ENCODE measurements at regions not wholly inside any gene's neighbourhood (a gene's known extent, or its start where the extent isn't known, plus 50 kb on each side); places are given as distances from the start of the nearest gene placed in this dataset.
A peak's percentile ranks its signal among the peaks of the same experiment; 100 is the strongest.

DNA sequence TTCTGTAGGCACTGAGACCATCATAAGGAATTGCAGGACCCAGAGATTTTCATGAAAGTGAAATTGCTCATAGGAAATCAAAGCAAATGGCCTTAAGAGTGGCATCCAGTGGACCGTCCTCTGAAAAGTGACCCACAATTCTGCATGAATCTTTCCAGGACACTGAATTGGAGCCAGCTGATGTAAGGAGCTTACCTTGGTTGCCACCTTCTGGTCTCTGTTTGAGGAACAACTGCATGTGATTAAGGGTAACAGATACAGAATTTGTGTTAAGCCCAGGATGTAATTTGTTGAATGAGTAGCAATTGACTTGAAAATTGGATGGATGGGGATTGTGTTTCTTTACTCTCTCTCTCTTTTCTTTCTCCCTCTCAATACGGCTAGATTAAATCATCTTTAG is 49.9 kb upstream of the GAS1 start:
- Histone ChIP-seq H3K4me1 (peaks cover 5% of the 10 kb centered on the region; the same call in 1 of the 2 replicates), H3K36me3 (no peaks in the 10 kb centered on the region), H3K9me3 (replicated peaks) (no peaks in the 10 kb centered on the region), H3K4me3 (no peak overlapping the region), H3K27me3 (no peaks in the 10 kb centered on the region), H3K27ac (no peak overlapping the region)
- no peak for DNase-seq

DNA sequence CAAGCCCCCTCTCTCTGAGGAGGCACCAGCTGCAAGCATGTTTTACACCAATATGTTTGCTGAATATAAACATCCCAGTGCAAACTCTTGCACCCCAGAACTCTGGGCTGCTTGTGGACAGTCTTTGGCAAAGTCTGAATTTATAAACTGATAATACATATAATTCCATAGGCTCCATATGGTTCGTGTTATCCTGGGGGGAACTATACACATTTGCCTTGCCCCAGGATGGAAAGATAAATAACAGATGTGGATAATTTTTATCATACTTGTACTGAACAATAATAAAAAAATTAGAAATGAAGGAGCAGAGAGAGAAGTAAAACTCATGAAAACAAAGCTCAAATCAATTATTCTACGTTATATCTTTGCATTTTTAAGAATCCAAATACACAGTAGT is 50.6 kb upstream of the GAS1 start:
- H3K27ac ChIP-seq = no peak overlapping the region
- no peak overlapping the region for H3K4me3 ChIP-seq
- H3K9me3 ChIP-seq (replicated peaks) = no peaks in the 10 kb centered on the region
- DNase-seq = no peak
- no peaks in the 10 kb centered on the region for H3K27me3 ChIP-seq
- H3K4me1 ChIP-seq = peaks cover 5% of the 10 kb centered on the region; the same call in 1 of the 2 replicates
- no peaks in the 10 kb centered on the region for H3K36me3 ChIP-seq

DNA sequence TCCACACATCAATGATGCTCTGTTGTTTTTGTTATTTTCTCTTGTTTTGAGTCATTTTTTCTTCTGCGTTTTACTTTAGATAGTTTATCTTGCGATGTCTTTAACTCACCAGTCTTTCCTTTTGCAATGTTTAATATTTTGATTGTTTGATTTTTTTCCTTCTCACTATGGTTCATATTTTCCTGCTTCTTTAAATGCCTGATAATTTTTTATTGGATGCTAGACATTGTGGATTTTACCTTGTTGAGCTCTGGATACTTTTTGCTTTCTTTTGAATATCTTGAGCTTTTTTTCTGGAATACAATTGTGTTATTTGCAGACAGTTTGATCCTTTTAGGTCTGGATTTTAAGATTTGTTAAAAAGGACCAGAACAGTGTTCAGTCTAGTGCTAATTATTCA is 55.2 kb upstream of the GAS1 start:
- Histone ChIP-seq H3K4me3 (no peak overlapping the region), H3K4me1 (peaks cover under 1% of the 10 kb centered on the region; the same call in 1 of the 2 replicates), H3K9me3 (replicated peaks) (no peaks in the 10 kb centered on the region), H3K27me3 (no peaks in the 10 kb centered on the region), H3K36me3 (no peaks in the 10 kb centered on the region), H3K27ac (no peak overlapping the region)
- DNase-seq = no peak

DNA sequence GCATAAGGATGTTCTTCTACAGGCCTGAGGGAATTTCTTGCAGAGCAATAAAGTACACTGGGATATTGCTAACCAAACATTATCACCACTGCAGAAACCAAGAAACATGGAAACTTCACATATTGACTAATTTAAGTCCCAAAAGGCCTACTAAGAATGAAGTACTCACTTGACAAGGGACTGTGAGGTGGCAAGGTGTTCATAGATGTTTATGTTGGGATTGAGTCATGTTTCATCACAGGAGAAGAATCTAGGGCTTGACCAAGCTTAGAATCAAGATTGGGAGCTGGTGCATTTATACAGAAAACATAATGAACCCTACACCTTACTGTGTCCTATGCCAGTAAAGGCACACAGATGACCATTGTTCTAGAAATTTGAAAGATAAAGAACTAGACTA is 56.7 kb upstream of the GAS1 start:
- Histone ChIP-seq H3K27me3 (no peaks in the 10 kb centered on the region), H3K4me1 (peaks cover 7% of the 10 kb centered on the region; the same call in 1 of the 2 replicates), H3K27ac (no peak overlapping the region), H3K36me3 (no peaks in the 10 kb centered on the region), H3K9me3 (replicated peaks) (no peaks in the 10 kb centered on the region), H3K4me3 (no peak overlapping the region)
- no peak for DNase-seq

DNA sequence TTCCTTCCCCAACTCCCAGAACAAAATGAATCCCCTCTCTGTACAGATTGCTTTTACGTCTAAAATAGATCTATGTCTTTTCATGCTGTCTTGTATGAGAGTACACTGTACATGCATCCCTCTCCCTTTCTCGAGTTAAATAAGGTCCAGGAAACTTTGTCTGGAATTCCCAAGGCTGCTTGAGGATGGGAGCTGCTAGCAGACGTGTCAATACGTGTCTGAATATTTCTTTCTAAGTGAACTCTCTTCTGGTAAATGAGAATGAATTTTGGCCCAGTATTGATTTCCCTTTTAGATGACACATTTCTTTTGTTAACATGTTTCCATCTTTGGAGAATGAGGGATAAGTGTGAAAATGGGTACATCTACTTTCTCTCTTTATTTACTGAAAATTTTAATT is 59.6 kb upstream of the GAS1 start:
- Histone ChIP-seq H3K4me3 (no peak overlapping the region), H3K4me1 (peaks cover 7% of the 10 kb centered on the region; the same call in 1 of the 2 replicates), H3K36me3 (no peaks in the 10 kb centered on the region), H3K27me3 (no peaks in the 10 kb centered on the region), H3K27ac (no peak overlapping the region), H3K9me3 (replicated peaks) (no peaks in the 10 kb centered on the region)
- no peak for DNase-seq

DNA sequence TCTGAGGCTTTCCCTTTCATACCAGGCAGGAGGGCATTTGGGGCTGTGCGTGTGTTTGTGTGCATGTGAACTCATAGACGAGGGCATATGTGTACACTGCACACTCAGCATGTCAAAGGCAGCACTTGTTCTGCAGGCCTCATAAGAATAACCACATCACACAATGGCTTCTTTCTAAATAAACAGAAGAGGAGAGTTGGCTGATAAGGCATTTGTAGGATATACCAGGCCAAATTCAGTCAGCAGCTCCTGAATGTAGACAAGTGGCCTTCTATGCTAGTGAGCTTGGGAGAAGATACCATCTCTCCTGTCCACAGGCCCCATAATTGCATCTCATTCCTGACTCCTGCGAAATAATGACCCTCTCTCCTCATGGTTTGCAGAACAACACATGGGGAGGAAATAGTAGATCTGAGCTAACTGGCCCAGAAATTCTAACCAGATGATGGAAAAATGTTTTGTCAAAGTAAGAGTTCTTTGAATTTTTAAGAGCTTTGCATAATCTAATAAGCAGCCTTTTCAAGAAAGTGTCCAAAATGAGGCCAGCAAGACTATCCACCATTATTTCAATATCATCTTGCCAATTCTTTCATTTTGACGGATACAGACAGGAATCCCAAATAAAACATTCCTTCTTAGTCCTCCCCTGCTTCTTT is 60.5 kb upstream of the GAS1 start:
- peaks cover 7% of the 10 kb centered on the region; the same call in 1 of the 2 replicates for H3K4me1 ChIP-seq
- peak; percentile 28 to 57 for DNase-seq
- no peaks in the 10 kb centered on the region for H3K36me3 ChIP-seq
- H3K9me3 ChIP-seq (replicated peaks) = no peaks in the 10 kb centered on the region
- H3K4me3 ChIP-seq = no peak overlapping the region
- H3K27ac ChIP-seq = no peak overlapping the region
- no peaks in the 10 kb centered on the region for H3K27me3 ChIP-seq

DNA sequence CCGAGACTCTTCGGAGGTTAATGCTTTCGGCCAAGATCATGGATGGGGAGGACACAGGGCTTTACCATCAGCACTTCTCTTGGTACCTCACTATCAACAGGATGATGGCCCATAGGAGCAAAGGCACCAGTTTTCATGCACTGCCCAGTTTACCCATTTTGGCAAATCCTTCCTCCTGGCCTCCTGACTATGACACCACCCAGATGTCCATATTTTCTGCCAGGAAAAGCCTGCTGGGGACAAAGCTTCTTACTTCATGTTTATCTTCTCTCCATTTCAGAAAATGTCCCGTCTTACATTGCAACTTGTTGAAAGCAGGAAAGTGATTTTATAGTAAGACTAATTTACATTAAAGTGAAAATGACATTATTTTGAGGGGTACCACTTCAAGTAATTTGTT is 61.4 kb upstream of the GAS1 start:
- no peaks in the 10 kb centered on the region for H3K27me3 ChIP-seq

DNA sequence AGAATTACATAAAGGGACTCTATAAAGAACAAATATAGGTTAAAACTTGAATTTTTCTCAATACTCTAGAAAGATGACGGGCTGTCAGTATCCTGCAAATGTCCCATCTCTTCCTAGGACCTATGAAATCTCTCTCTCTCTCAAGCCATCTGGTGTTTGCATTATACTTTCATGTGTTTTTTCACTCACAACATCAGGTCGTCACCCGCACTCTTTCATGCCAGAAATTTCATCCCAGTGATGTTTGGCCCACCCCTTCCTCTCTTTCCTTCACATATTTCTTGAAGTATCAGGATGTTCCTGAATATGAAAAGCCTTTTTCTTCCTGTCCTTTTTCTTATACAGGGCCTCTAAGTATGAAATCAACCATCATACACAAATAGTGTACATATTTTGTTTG is 63.3 kb upstream of the GAS1 start:
- Histone ChIP-seq H3K36me3 (no peaks in the 10 kb centered on the region), H3K27ac (no peak overlapping the region), H3K27me3 (no peaks in the 10 kb centered on the region), H3K4me3 (no peak overlapping the region), H3K4me1 (peaks cover 7% of the 10 kb centered on the region; the same call in 1 of the 2 replicates), H3K9me3 (replicated peaks) (no peaks in the 10 kb centered on the region; the same call in 1 of the 2 replicates)
- no peak for DNase-seq

More for the DNA sequence above, 61.4 kb upstream of the GAS1 start:
- Histone ChIP-seq H3K9me3 (replicated peaks) (no peaks in the 10 kb centered on the region; the same call in 1 of the 2 replicates), H3K36me3 (no peaks in the 10 kb centered on the region), H3K4me1 (peaks cover 7% of the 10 kb centered on the region; the same call in 1 of the 2 replicates), H3K27ac (no peak overlapping the region), H3K4me3 (no peak overlapping the region)
- DNase-seq = no peak

DNA sequence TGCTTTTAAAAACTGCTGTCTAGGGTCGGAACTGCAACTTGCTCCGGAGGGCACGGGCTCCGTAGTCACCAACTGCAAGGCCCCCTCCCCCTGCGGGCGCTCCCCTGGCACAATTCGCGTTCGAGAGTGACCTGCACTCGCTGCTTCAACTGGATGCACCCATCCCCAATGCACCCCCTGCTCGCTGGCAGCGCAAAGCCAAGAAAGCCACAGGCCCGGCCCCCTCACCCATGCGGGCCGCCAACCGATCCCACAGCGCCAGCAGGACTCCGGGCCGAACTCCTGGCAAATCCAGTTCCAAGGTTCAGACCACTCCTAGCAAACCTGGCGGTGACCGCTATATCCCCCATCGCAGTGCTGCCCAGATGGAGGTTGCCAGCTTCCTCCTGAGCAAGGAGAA is 64.2 kb upstream of the GAS1 start:
- Histone ChIP-seq H3K27me3 (no peaks in the 10 kb centered on the region), H3K36me3 (no peaks in the 10 kb centered on the region), H3K4me1 (peaks cover 7% of the 10 kb centered on the region; the same call in 1 of the 2 replicates), H3K27ac (no peak overlapping the region), H3K9me3 (replicated peaks) (peaks cover 4% of the 10 kb centered on the region; the same call in 1 of the 2 replicates), H3K4me3 (no peak overlapping the region)
- DNase-seq = no peak

DNA sequence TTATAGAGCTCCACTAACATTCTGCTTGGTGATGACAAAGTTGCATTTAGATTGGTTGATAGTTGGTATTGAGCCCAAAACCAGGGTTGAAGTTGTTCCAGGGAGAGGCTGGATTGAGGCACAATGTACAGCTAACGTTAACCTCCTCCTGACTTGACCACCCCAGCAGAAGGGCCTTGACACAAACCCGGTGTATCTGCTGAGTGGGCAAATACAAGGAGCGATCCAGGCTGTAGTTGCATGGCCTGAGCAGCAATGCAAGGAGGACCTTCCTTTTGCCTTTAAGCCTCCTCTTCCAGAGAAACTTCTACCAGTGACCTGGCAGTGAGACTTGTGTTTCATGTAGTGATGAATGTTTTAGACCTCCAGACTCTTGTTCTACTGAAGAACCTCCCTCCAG is 66.2 kb upstream of the GAS1 start:
- Histone ChIP-seq H3K9me3 (replicated peaks) (peaks cover 8% of the 10 kb centered on the region; the same call in 1 of the 2 replicates), H3K4me1 (no peaks in the 10 kb centered on the region), H3K27me3 (no peaks in the 10 kb centered on the region), H3K27ac (no peak overlapping the region), H3K36me3 (no peaks in the 10 kb centered on the region), H3K4me3 (no peak overlapping the region)
- no peak for DNase-seq

DNA sequence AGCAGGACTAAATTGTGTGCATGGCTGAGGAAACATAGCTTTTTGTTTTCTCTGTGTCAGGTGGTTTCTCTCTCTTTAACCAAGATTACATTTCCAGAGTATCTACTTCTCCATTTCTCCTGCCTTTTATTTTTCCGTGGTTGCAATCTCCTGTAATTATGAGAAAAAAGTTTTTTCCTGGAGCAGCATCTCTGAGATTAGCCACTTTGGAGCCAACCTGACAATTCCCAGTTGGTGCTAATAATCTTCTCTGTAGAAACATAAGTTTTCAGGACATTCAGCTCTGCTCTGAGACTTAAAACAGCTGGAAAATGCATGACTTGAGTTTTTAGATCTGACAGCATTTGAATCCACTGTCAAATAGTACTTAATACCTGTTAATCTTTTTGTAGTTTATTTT is 67.1 kb upstream of the GAS1 start:
- no peak overlapping the region for H3K27ac ChIP-seq
- no peaks in the 10 kb centered on the region for H3K36me3 ChIP-seq
- DNase-seq = no peak
- no peaks in the 10 kb centered on the region for H3K27me3 ChIP-seq
- H3K4me1 ChIP-seq = no peaks in the 10 kb centered on the region
- H3K4me3 ChIP-seq = no peak overlapping the region
- H3K9me3 ChIP-seq (replicated peaks) = peaks cover 8% of the 10 kb centered on the region; the same call in 1 of the 2 replicates

DNA sequence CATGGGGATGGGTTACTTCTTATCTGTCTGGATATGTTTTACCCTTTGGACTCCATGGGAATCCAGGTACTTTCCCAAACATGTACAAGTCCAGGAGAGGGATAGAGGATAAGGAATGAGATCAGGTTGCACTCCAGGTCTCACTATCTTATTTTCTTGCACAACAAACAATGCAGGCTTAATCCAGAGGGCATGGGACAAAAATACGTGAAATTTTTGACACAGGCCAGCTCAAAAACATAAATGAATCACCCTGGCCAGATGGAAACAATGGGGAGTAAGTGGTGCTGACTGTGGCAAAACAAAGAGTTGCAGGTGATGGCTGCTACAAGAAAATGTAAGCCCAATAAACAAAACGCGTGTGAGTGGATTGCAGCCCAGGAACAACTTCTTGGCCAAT is 69.4 kb upstream of the GAS1 start:
- Histone ChIP-seq H3K9me3 (replicated peaks) (peaks cover 8% of the 10 kb centered on the region; the same call in 1 of the 2 replicates), H3K27ac (no peak overlapping the region), H3K36me3 (no peaks in the 10 kb centered on the region; the same call in 1 of the 2 replicates), H3K27me3 (no peaks in the 10 kb centered on the region), H3K4me3 (no peak overlapping the region), H3K4me1 (no peaks in the 10 kb centered on the region)
- DNase-seq = no peak

DNA sequence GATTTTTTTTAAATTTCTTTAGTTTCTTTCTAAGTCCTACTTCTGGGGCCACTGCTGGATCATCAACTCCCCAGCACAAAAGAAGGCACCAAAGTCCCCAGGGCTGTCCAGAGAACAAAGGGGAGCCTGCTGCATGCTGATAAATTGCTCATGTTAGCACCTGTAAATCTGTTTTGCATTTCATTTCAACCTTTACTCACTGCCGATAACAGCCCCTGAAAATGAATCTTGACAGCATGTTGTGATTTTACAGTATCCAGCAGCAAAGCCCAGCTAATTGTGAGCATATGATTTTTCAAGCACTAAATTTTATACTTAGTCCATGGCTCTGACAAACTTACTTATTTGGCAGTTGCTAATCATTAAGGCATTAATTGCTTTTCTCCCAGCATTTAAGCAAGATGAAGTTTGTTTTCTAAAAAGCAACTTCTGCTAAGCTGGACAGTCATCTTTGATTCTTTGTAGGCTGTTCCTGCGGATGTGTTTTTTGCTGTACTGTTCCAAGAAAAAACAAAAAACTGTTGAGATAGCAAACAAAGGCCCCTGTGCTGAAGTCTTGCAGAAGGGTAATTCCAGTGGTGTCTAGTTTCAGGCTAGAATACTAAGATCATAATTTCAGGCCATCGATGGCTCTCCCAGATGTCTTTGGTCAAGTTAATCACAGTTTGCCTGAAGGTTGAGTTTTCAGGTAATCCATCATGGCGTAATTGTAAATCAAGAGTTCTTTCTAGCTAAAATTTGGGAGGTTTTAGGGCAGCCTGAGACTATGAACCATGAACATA is 73.1 kb upstream of the GAS1 start:
- no peak for DNase-seq
- H3K27ac ChIP-seq = no peak overlapping the region
- no peaks in the 10 kb centered on the region; the same call in 1 of the 2 replicates for H3K36me3 ChIP-seq
- peaks cover 2% of the 10 kb centered on the region; the same call in 1 of the 2 replicates for H3K4me1 ChIP-seq
- H3K27me3 ChIP-seq = no peaks in the 10 kb centered on the region
- H3K4me3 ChIP-seq = no peak overlapping the region
- H3K9me3 ChIP-seq (replicated peaks) = peaks cover 13% of the 10 kb centered on the region; the same call in 1 of the 2 replicates

DNA sequence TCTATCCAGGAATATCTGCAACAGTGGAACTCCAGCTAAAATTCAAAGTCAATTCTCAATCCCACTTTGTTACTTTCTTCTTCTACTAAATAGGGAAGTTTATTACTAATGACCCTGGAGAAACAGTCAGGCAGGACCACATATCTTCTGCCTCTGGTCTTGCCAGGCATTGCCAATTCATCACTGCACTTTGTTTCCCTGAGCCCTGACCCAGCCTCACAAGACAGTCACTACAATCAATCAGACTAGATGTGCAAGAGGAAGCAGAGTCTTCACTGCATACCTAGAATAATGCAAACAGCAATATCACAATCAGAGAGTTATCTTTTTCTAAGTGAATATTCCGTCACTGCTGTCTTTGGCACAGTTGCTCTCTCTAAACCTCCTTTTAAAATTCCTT is 74.9 kb upstream of the GAS1 start:
- DNase-seq = no peak
- Histone ChIP-seq H3K36me3 (no peaks in the 10 kb centered on the region; the same call in 1 of the 2 replicates), H3K27ac (no peak overlapping the region), H3K27me3 (no peaks in the 10 kb centered on the region), H3K9me3 (replicated peaks) (peaks cover 15% of the 10 kb centered on the region; the same call in 1 of the 2 replicates), H3K4me1 (peaks cover 6% of the 10 kb centered on the region; the same call in 1 of the 2 replicates), H3K4me3 (no peak overlapping the region)

DNA sequence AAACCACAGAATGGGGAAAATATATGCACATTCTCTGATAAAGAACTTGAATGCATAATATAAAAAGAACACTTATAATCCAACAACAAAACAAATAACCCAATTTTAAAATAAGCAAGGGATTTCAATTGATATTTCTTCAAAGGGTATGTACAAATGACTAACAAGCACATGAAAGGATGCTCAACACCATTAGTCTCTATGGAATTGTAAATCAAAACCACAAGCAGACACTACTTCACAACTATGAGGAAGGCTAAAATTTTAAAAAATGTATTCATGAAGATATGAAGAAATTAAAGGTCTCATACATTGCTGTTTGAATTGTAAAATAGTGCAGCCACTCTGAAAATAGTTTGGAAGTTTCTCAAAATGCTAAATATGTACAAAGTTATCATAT is 78.9 kb upstream of the GAS1 start:
- no peak for DNase-seq
- Histone ChIP-seq H3K4me3 (no peak overlapping the region), H3K9me3 (replicated peaks) (peaks cover 21% of the 10 kb centered on the region), H3K36me3 (no peaks in the 10 kb centered on the region), H3K27ac (no peak overlapping the region), H3K4me1 (peaks cover 6% of the 10 kb centered on the region; the same call in 1 of the 2 replicates), H3K27me3 (no peaks in the 10 kb centered on the region)
